A549 (cell line): ENCODE measurements at regions not wholly inside any gene's neighbourhood (a gene's known extent, or its start where the extent isn't known, plus 50 kb on each side); places are given as distances from the start of the nearest gene placed in this dataset.
A peak's percentile ranks its signal among the peaks of the same experiment; 100 is the strongest.
"Not testable (repeated sequence)": the region's sequence is repeated elsewhere in the genome, so short reads cannot be mapped to it uniquely, and the experiment has no call there.

ENCODE experiments used
- ATAC-seq, 2 experiments: fragments of 200-7000 bp in 1 of 2; fragments of >200 bp in 1 of 2; cut with Nextera tagmentation in 1 of 2; cut with Tn5 transposase in 1 of 2; 3 replicates each; pipeline versions ENCODE4 v1.8.0 to v1.9.1; 2018 to 2020; ENCODE audit warnings: mild to moderate bottlenecking in 1 of 2, moderate library complexity in 1 of 2
- CTCF ChIA-PET: fragments of 300-600 bp; sonication (Branson Sonifier 250); formaldehyde crosslinking; extraction: SDS; loops from one replicate; lab custom pipeline; 2021; ENCODE audit warnings: antibody characterized with exemption, inconsistent platforms; lab: Yijun Ruan, JAX
- POLR2A ChIA-PET: fragments of 350-600 bp; formaldehyde crosslinking; extraction: SDS; loops from one replicate; lab custom pipeline; 2021; ENCODE audit warnings: antibody characterized with exemption, inconsistent platforms; lab: Yijun Ruan, JAX
- DNase-seq, 2 experiments: peaks; one replicate each; pipeline versions ENCODE4 v3.0.0 to v3.0.0-alpha.2; 2011 to 2016; ENCODE audit warnings: low read depth in 1 of 2, low spot score in 1 of 2
- FAIRE-seq: peaks from 2 replicates; lab custom pipeline; 2011; peaks lifted over from hg19 to GRCh38; lab: Jason Lieb, UNC
- H3K27ac ChIP-seq, 2 experiments: fragments of >200 bp; sonication (Bioruptor Twin); formaldehyde crosslinking; 3 replicates each; pipeline ENCODE4 v1.5.1; 2016 to 2017
- H3K4me1 ChIP-seq: fragments of >200 bp; sonication (Bioruptor Twin); formaldehyde crosslinking; 3 replicates; pipeline ENCODE4 v1.6.1; 2016
- H3K4me2 ChIP-seq: fragments of >200 bp; sonication (Bioruptor Twin); formaldehyde crosslinking; 3 replicates; pipeline ENCODE4 v1.6.1; 2016
- H3K4me3 ChIP-seq: fragments of >200 bp; sonication (Bioruptor Twin); formaldehyde crosslinking; 3 replicates; pipeline ENCODE4 v1.5.1; 2016
- H3K9me3 ChIP-seq: fragments of >200 bp; sonication (Bioruptor Twin); formaldehyde crosslinking; 3 replicates; pipeline ENCODE4 v1.6.1; 2016
- MAFK ChIP-seq: fragments of 450-650 bp; IDR thresholded peaks from 2 replicates; pipeline ENCODE4 v1.6.1; 2014; ENCODE audit not compliant: partially characterized antibody
- WGBS: methylation state at CpG from one replicate; pipeline ENCODE4 v1.1.6; 2017; ENCODE audit errors: missing lambda C conversion rate; 5-methylcytosine and 5-hydroxymethylcytosine counted together
- small RNA-seq, 6 experiments: library from RNA; depleted of rRNA; stranded (forward); fragments of <200 nt; gene quantifications; one replicate each; pipeline ENCODE3, GENCODE V24; 2012

DNA sequence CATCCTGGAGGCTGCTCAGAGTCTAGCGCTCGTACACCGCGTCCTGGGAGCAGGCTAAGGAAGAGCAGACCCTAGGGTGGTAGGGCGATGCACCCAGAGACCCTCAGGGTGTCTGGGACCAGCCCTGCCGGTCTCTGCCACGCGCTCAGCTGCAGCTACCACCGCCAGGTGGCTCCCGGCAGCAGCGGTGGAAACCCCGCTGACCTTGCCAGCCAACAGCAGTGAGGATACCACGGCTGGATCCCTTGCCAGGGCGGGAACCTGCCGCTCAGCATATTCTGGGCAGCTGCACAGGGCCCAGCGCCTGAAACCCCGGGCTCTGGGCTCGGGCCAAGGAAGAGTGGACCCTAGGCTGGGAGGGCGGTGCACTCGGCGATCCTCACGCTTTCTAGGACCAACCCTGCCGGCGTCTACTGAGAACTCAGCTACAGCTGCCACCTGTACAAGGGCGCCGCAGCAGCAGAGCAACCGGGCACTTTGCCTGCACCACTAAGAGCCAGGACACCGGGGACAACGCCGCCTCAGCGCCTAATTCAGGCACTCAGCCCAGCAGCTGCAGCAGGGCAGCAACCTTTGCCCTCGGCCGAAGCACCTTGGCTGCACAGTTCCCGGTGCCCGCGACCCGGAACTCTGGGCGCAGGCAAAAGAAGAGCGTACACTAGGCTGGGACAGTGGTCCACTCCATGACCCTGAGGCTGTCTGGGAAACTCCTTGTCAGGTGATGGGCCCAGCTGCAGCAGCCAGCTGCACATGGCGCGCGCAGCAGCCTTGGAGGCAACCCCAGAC lies 80.8 kb downstream of the POTEB2 start:
- 18% methylated on average over 9 of the region's 42 CpGs for WGBS
- POLR2A ChIA-PET, H3K4me3 ChIP-seq, H3K4me2 ChIP-seq, H3K27ac ChIP-seq, DNase-seq, CTCF ChIA-PET, FAIRE-seq, H3K4me1 ChIP-seq, H3K9me3 ChIP-seq: not testable (repeated sequence)
- ATAC-seq: peak in 1 of 2 experiments; percentile 68; a peak in 1 of 6 replicates

DNA sequence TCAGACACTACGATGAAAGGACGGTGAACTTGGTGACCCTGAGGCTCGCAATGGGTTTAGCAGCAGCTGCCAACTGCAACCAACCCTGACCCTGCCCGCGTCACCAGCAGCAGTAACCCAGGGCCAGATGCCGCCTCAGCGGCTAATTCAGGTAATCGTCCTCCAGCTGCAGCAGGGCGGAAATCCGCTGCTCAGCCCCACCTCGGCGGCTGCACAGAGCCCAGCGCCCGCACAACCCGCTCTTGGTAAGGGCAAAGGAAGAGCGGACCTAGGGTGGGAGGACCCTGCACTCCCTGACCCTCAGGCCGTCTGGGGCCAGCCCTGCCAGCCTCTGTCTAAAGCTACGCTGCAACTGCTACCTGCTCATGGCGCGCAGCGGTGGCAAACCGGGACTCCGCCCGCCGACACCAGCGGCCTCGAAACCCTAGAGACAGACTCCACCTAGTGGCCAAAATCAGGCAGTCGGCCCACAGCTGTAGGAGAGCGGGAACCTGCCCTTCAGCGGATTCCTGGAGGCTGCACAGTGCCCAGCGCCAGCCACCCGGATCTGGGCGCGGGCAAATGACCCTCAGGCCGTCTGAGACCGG lies 82.4 kb downstream of the POTEB2 start:
- H3K4me3 ChIP-seq, FAIRE-seq, H3K27ac ChIP-seq, DNase-seq, POLR2A ChIA-PET, ATAC-seq, CTCF ChIA-PET, H3K4me1 ChIP-seq, H3K9me3 ChIP-seq, H3K4me2 ChIP-seq: not testable (repeated sequence)
- WGBS: no CpG with 5 or more reads among the region's 36 CpGs

DNA sequence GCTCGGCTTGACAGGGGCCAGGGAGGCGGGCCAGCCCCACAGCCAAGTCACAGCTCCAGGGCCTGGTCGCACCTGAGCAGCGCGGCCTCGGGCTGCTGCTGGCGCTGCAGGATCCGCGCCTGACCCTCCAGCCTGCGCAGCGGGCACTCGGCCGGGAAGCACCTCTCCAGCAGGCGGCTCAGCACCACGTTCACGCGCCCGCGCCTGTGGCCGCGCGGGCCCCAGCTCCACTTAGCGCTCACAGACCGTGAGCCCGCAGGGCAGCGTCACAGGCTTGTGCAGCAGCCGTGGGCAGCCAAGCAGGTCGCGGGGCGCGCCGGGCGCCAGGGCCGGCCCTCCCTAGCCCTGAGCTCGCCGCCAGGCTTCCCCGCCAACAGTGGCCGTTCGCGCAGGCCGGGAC lies 90.7 kb downstream of the POTEB2 start:
- H3K27ac ChIP-seq, FAIRE-seq, H3K4me3 ChIP-seq, POLR2A ChIA-PET, H3K4me1 ChIP-seq, DNase-seq, H3K9me3 ChIP-seq, CTCF ChIA-PET, H3K4me2 ChIP-seq: not testable (repeated sequence)
- WGBS: no CpG with 5 or more reads among the region's 41 CpGs
- peak; percentile 70 to 100 for ATAC-seq

DNA sequence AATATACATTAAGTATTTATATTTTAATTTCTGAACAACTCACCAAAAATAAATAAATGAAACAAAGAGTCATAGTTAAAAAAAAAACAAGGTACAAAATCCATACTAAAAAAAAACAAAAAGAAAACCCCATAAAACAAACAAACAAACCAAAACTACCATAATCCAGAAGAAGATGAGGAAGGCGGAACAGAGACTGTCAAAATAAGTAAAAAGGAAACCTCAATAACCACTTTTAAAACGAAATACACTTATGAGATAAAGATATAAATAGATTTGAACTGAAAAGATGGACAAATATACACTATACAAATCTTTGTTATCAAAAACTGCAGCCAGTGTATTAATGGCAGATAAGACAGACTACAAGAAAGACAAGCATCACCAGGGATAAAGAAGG lies 98.2 kb downstream of the POTEB2 start:
- DNase-seq, FAIRE-seq, H3K9me3 ChIP-seq, POLR2A ChIA-PET, ATAC-seq, CTCF ChIA-PET, H3K4me1 ChIP-seq, H3K27ac ChIP-seq, H3K4me3 ChIP-seq, H3K4me2 ChIP-seq: not testable (repeated sequence)
- no CpG with 5 or more reads among the region's 2 CpGs for WGBS

DNA sequence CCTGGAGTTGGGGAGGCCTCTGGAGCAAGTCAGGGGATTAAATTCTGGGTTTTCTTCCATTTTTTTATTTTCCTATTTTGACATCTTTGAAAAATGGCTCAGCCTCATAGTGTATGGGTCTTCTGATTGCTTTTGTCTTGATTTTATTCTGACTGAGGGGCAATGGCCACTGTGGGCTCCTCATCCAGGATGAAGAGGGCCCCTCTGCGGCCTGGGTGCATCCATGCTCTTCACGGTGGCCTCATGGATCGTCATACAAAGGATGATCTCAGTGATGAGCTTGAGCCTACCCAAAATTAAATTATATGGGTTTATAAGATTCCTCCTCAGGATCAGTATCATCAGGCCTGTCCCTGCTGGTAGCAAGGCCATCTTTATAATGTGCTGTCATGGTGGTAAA lies 103.7 kb downstream of the POTEB2 start:
- ATAC-seq, FAIRE-seq, H3K4me1 ChIP-seq, H3K27ac ChIP-seq, H3K9me3 ChIP-seq, H3K4me3 ChIP-seq, H3K4me2 ChIP-seq, CTCF ChIA-PET, DNase-seq, POLR2A ChIA-PET: not testable (repeated sequence)
- WGBS: 0% methylated on average over 3 of the region's 3 CpGs

DNA sequence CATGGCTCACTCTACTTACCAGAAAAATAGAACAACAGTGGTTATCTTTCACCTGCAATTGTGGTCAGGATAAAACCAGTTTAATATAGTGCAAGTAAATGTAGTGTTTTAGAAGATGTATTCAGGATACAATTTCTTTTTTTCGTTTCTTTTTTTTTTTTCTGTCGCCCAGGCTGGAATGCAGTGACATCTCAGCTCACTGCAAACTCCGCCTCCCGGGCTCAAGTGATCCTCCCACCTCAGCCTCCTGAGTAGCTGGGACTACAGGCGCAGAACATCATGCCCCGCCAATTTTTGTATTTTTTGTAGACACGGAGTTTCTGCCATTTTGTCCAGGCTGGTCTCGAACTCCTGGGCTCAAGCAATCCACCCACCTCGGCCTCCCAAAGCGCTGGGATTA lies 109.7 kb downstream of the POTEB2 start:
- H3K4me2 ChIP-seq, POLR2A ChIA-PET, H3K4me1 ChIP-seq, DNase-seq, H3K4me3 ChIP-seq, FAIRE-seq, CTCF ChIA-PET, H3K27ac ChIP-seq, H3K9me3 ChIP-seq: not testable (repeated sequence)
- WGBS: 9% methylated on average over 4 of the region's 10 CpGs
- ATAC-seq: peak in 1 of 2 experiments; percentile 68; a peak in 2 of 6 replicates

DNA sequence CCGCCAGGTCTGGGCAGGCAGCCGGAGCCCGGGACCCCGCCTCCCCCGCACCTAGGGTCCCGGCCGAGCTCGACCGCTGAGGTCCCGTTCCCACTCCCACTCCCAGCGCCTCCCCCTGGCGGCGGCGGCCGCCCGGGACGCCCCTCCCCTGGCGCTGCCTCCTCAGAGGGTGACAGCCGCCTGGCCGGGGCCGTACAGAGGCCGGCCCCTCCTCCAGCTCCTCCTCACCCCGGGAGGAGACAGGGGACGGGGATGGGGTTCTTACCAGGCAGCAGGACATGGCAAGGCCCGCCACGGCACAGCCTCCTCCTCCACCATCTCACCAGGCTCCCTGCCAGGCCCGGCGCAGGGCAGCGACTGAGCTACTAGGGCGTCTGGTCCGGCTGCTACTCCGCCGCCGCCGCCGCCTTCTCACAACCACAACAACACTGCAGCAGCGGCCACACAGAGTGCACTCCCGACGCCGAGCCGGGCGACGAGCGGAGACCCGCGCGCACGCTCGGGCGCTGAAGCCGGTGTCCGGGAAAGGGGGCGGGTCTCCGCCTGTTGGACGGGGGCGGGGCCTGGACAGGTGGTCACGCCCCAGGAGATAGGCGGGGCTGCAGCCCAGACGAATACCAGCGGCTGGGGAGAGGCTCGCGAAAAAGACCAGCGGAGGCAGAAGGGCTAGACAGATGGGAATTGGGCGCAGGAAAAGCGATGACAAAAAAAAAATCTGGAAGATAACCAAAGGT lies 110.3 kb downstream of the POTEB2 start:
- H3K27ac ChIP-seq, FAIRE-seq, H3K4me2 ChIP-seq, DNase-seq, H3K9me3 ChIP-seq, H3K4me1 ChIP-seq, CTCF ChIA-PET, POLR2A ChIA-PET, H3K4me3 ChIP-seq: not testable (repeated sequence)
- ATAC-seq: peak; percentile 89 to 100
- WGBS: 85% methylated on average over 18 of the region's 65 CpGs

DNA sequence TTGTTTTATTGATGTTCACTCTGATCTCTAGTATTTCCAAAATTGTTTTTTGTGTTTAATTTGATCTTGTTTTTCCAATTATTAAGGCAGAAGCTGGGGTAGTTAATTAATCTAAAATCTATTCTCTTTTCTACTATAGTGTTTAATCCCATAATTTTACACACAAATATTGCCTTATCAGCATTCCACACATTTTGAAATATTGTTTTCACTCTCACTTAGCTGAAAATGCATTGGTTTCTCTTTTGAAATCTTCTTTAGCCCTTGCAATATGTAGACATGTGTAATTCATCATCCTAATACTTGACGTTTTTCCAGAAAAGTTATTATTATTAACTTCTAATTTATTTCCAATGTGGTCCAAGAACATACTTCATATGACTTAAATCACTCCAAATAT lies 132.6 kb downstream of the POTEB2 start:
- POLR2A ChIA-PET: not testable (repeated sequence)
- WGBS: 5% methylated on average over 1 of the region's 1 CpG

More for the DNA sequence above, 132.6 kb downstream of the POTEB2 start:
- FAIRE-seq, H3K4me3 ChIP-seq, ATAC-seq, CTCF ChIA-PET, DNase-seq, H3K9me3 ChIP-seq, H3K4me1 ChIP-seq, H3K27ac ChIP-seq, H3K4me2 ChIP-seq: not testable (repeated sequence)
- TF ChIP-seq MAFK: peak; percentile 67

Small RNA genes in the stretch of these regions (small RNA-seq; reads per million reads assigned to genes)
- gene RNU6-498P: 0 reads per million in 6 experiments
